ENCODE measurements at regions not wholly inside any gene's neighbourhood (a gene's known extent, or its start where the extent isn't known, plus 50 kb on each side); places are given as distances from the start of the nearest gene placed in this dataset.

DNA sequence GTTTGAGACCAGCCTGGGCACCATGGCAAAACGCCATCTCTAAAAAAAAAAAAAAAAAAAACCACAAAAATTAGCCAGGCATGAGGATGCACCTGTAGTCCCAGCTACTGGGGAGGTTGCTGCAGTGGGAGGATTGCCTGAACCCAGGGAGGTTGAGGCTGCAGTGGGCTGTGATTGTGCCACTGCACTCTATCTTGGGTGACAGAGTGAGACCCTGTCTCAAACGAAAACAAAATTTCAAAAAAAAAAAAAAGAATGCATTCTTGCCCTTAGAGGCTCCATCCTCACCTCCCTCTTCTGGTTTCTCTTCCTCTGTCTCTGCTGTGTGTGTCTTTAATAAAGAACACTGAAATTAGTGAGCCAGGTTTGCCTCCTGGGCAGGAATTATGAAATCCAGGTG lies 107.8 kb downstream of the VCPKMT start:
- Histone ChIP-seq H3K27ac (ENCODE audit: low read depth, low read length) (no peak overlapping the region), H2AFZ (ENCODE audit: low read length, unreplicated experiment) (no peak overlapping the region), H3K27me3 (ENCODE audit: insufficient read depth, low read length) (no peaks in the 10 kb centered on the region), H3K79me2 (ENCODE audit: control insufficient read depth, insufficient read depth, low read length, unreplicated experiment) (no peaks in the 10 kb centered on the region), H3K36me3 (ENCODE audit: insufficient read depth, low read length) (no peaks in the 10 kb centered on the region), H3K4me3 (ENCODE audit: low read depth, low read length) (no peak overlapping the region), H3K4me1 (ENCODE audit: control insufficient read depth, insufficient read depth, low read length, unreplicated experiment) (peaks cover 13% of the 10 kb centered on the region)

DNA sequence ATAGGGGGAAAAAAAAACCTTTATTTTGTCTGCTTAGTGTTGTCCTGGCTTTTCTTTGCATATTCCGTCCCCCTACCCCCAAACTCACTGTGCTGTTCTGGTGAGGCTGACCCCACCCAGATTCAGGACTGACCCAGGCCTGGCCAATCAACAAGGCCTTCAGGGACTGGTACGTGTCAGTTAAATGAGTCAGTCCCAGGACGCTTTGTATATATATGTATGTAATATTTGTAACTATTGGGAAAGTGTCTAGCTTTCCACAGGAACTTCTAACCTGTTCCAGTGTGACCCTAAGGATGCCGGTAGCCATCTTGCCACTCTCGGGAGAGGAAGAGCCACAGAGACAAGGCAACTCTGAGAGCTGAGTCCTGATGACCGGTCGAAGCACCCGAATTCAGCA lies 107.4 kb downstream of the VCPKMT start:
- Histone ChIP-seq H3K4me1 (ENCODE audit: control insufficient read depth, insufficient read depth, low read length, unreplicated experiment) (peaks cover 11% of the 10 kb centered on the region), H2AFZ (ENCODE audit: low read length, unreplicated experiment) (no peak overlapping the region), H3K79me2 (ENCODE audit: control insufficient read depth, insufficient read depth, low read length, unreplicated experiment) (no peaks in the 10 kb centered on the region), H3K36me3 (ENCODE audit: insufficient read depth, low read length) (no peaks in the 10 kb centered on the region), H3K4me3 (ENCODE audit: low read depth, low read length) (no peak overlapping the region), H3K27ac (ENCODE audit: low read depth, low read length) (no peak overlapping the region), H3K27me3 (ENCODE audit: insufficient read depth, low read length) (no peaks in the 10 kb centered on the region)

DNA sequence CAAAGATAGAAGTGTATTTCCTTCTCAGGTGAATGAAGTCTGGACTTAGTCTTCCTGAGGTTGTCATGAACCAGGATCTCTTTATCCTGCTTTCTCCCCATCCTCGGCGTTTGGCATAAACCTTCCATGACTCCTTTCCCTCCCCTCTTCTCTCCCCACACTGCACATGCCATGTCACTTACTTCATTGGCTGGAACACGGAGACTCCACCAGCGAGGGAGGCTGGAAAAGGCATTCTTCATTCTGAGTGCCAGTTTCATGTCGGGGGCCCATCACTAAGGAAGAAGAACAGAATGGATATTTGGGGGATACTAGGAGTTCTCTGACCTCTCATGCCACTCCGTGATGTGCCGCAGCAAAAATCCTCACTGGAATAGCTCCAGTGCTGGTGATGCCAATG lies 105.6 kb downstream of the VCPKMT start:
- Histone ChIP-seq H2AFZ (ENCODE audit: low read length, unreplicated experiment) (no peak overlapping the region), H3K27me3 (ENCODE audit: insufficient read depth, low read length) (no peaks in the 10 kb centered on the region)

DNA sequence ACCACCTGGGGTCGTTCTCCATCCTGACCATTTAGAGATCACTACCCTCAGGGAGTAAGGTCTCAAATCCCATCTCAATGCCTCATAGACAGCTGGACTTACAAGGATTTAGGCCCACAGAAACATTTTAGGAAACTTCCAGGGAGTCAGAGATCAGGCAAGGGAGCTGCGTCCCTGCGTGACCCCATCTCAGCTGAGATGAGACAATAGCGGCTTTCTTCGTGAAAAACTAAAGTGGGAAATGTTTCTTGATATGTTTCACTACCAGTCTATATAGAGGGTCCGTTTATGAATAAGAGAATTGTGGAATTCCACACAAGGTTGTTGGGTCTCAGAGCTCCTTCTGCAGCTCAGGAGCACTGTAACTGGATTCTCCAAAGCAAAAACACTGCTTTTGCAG lies 105.1 kb downstream of the VCPKMT start:
- no peaks in the 10 kb centered on the region for H3K79me2 ChIP-seq (ENCODE audit: control insufficient read depth, insufficient read depth, low read length, unreplicated experiment)
- H3K27me3 ChIP-seq (ENCODE audit: insufficient read depth, low read length): no peaks in the 10 kb centered on the region
- H3K27ac ChIP-seq (ENCODE audit: low read depth, low read length): no peak overlapping the region
- H3K4me1 ChIP-seq (ENCODE audit: control insufficient read depth, insufficient read depth, low read length, unreplicated experiment): peaks cover 8% of the 10 kb centered on the region
- no peak overlapping the region for H3K4me3 ChIP-seq (ENCODE audit: low read depth, low read length)
- no peak overlapping the region for H2AFZ ChIP-seq (ENCODE audit: low read length, unreplicated experiment)
- H3K36me3 ChIP-seq (ENCODE audit: insufficient read depth, low read length): no peaks in the 10 kb centered on the region

More for the DNA sequence above, 105.6 kb downstream of the VCPKMT start:
- Histone ChIP-seq H3K4me1 (ENCODE audit: control insufficient read depth, insufficient read depth, low read length, unreplicated experiment) (peaks cover 8% of the 10 kb centered on the region), H3K27ac (ENCODE audit: low read depth, low read length) (no peak overlapping the region), H3K79me2 (ENCODE audit: control insufficient read depth, insufficient read depth, low read length, unreplicated experiment) (no peaks in the 10 kb centered on the region), H3K36me3 (ENCODE audit: insufficient read depth, low read length) (no peaks in the 10 kb centered on the region), H3K4me3 (ENCODE audit: low read depth, low read length) (no peak overlapping the region)

DNA sequence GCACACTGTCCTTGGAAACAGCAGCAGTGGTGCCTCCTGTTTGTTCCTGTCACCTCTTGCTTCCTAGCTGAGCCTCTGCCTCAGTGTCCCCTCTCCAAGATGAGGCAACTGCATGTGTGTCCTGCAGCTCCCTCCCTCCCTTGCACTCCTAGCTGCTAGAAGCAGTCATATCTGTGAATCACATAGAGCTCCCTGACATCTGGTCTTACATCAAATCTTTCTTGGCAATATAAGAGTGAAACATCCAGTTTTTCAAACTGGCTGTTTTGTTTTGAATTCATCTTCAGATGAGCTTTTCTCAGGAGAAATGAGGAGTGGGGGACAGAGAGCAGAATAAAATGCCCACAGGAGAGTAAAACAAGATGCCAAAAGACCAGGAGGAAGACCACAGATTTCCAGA lies 103.7 kb downstream of the VCPKMT start:
- Histone ChIP-seq H3K4me3 (ENCODE audit: low read depth, low read length) (no peak overlapping the region), H3K79me2 (ENCODE audit: control insufficient read depth, insufficient read depth, low read length, unreplicated experiment) (no peaks in the 10 kb centered on the region), H2AFZ (ENCODE audit: low read length, unreplicated experiment) (no peak overlapping the region), H3K27ac (ENCODE audit: low read depth, low read length) (no peak overlapping the region), H3K36me3 (ENCODE audit: insufficient read depth, low read length) (no peaks in the 10 kb centered on the region), H3K4me1 (ENCODE audit: control insufficient read depth, insufficient read depth, low read length, unreplicated experiment) (peaks cover 8% of the 10 kb centered on the region), H3K27me3 (ENCODE audit: insufficient read depth, low read length) (no peaks in the 10 kb centered on the region)

DNA sequence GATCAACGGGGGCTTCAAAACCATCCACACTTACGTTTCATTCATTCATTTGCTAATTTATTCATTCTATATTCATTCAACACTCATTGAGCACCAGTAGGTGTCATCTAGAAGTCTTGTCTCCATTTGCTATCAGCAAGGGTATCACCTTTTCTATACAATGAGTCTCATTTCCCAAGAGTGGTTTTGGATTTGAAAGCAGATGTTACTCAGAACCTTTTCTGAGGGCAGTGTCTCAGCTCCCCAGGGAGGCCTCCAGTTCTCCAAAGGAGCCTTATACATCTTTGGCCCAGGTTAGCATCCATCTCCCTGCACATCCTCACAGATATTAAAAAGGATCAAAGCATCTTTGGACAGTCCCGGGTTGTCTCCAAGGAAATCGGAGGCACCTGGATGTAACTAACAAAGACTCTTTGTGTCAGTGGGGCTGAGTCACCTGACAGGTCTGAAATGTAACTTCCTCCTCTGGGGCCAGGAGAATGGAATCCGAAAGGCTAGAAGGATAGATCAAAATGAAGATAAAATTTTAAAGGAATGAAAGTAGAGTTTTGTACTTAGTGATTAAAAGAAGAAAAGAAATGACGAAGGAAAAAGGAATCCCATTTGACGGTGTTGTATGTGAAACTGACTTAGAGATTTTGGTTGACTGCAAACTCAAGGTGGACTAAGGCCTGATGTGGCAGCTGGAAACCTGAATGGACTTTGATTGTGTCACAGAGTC lies 103.0 kb downstream of the VCPKMT start:
- Histone ChIP-seq H3K79me2 (ENCODE audit: control insufficient read depth, insufficient read depth, low read length, unreplicated experiment) (no peaks in the 10 kb centered on the region), H2AFZ (ENCODE audit: low read length, unreplicated experiment) (no peak overlapping the region), H3K27ac (ENCODE audit: low read depth, low read length) (no peak overlapping the region), H3K4me1 (ENCODE audit: control insufficient read depth, insufficient read depth, low read length, unreplicated experiment) (peaks cover 10% of the 10 kb centered on the region), H3K36me3 (ENCODE audit: insufficient read depth, low read length) (no peaks in the 10 kb centered on the region), H3K4me3 (ENCODE audit: low read depth, low read length) (no peak overlapping the region), H3K27me3 (ENCODE audit: insufficient read depth, low read length) (no peaks in the 10 kb centered on the region)

DNA sequence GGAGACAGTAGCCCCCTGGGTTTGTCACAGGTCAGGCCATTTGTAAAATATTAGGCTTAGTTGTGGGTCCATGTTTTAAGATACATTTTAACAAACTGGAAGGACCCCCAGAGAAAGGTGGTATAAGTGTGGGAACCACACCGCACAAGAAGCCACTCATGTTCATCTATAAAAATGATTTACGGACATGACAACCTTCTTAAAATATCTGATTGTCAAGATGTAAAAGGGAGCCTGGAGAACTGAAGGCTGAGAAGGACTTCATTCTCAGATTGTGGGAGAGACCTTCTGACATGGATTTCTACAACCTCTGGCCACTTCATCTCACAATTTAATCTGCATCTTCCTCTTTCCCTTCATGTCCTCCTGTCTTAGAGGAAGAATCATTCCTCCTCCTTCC lies 102.4 kb downstream of the VCPKMT start:
- Histone ChIP-seq H3K4me3 (ENCODE audit: low read depth, low read length) (no peak overlapping the region), H3K27me3 (ENCODE audit: insufficient read depth, low read length) (no peaks in the 10 kb centered on the region), H3K27ac (ENCODE audit: low read depth, low read length) (no peak overlapping the region), H3K79me2 (ENCODE audit: control insufficient read depth, insufficient read depth, low read length, unreplicated experiment) (no peaks in the 10 kb centered on the region), H3K36me3 (ENCODE audit: insufficient read depth, low read length) (no peaks in the 10 kb centered on the region), H3K4me1 (ENCODE audit: control insufficient read depth, insufficient read depth, low read length, unreplicated experiment) (peaks cover 9% of the 10 kb centered on the region), H2AFZ (ENCODE audit: low read length, unreplicated experiment) (no peak overlapping the region)

DNA sequence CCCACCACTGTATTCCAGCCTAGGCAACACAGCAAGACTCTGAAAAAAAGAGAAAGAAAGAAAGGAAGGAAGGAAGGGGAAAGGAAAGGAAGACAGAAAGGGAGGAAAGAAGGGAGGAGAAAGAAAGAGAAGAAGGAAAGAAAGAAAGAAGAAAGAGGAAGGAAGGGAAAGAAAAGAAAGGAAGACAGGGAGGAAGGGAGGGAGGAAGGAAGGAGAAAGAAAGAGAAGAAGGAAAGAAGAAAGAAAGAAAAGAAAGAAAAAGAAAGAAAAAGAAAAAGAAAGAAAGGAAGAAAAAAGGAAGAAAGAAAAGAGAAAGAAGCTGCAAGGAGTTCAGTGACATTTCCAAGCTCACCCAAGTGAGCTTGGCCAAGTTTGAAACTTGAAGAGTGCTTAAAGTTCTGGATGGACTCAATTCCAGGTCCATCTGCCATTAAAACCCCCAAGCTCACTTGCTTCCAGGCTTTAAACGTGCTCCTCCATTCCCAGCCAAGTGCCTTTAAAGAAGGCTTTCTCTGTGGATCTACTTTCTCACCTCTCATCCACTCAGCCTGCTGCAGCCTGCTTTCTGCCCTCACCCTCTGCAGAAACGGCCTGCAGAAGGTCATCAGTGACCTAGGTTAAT lies 101.5 kb downstream of the VCPKMT start:
- Histone ChIP-seq H3K4me3 (ENCODE audit: low read depth, low read length) (no peak overlapping the region), H3K36me3 (ENCODE audit: insufficient read depth, low read length) (no peaks in the 10 kb centered on the region), H3K27me3 (ENCODE audit: insufficient read depth, low read length) (no peaks in the 10 kb centered on the region), H3K4me1 (ENCODE audit: control insufficient read depth, insufficient read depth, low read length, unreplicated experiment) (peaks cover 5% of the 10 kb centered on the region), H3K27ac (ENCODE audit: low read depth, low read length) (no peak overlapping the region), H2AFZ (ENCODE audit: low read length, unreplicated experiment) (no peak overlapping the region), H3K79me2 (ENCODE audit: control insufficient read depth, insufficient read depth, low read length, unreplicated experiment) (no peaks in the 10 kb centered on the region)

DNA sequence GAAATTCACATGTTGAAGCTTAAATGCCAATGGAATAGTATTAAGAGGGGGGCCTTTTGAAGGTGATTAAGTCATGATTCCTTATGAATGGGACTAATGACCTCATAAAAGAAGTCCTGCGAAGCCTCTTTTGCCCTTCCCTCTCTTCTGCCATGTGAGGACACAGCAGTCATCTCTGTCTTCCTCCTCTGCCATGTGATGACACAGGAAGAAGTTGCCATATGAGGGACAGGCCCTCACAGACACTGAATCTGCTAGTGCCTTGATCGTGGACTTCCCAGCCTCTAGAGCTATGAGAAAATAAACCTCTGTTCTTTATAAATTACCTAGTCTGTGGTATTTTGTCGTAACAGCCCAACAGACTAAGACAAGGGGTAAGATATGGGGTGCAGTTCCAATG lies 100.7 kb downstream of the VCPKMT start:
- no peaks in the 10 kb centered on the region for H3K79me2 ChIP-seq (ENCODE audit: control insufficient read depth, insufficient read depth, low read length, unreplicated experiment)
- H3K27me3 ChIP-seq (ENCODE audit: insufficient read depth, low read length): no peaks in the 10 kb centered on the region
- H2AFZ ChIP-seq (ENCODE audit: low read length, unreplicated experiment): no peak overlapping the region
- H3K27ac ChIP-seq (ENCODE audit: low read depth, low read length): no peak overlapping the region
- peaks cover 5% of the 10 kb centered on the region for H3K4me1 ChIP-seq (ENCODE audit: control insufficient read depth, insufficient read depth, low read length, unreplicated experiment)
- 0 out of 2 replicates have a peak, but pooled peaks cover 3% of the 10 kb centered on the region for H3K36me3 ChIP-seq (ENCODE audit: insufficient read depth, low read length)
- H3K4me3 ChIP-seq (ENCODE audit: low read depth, low read length): no peak overlapping the region

DNA sequence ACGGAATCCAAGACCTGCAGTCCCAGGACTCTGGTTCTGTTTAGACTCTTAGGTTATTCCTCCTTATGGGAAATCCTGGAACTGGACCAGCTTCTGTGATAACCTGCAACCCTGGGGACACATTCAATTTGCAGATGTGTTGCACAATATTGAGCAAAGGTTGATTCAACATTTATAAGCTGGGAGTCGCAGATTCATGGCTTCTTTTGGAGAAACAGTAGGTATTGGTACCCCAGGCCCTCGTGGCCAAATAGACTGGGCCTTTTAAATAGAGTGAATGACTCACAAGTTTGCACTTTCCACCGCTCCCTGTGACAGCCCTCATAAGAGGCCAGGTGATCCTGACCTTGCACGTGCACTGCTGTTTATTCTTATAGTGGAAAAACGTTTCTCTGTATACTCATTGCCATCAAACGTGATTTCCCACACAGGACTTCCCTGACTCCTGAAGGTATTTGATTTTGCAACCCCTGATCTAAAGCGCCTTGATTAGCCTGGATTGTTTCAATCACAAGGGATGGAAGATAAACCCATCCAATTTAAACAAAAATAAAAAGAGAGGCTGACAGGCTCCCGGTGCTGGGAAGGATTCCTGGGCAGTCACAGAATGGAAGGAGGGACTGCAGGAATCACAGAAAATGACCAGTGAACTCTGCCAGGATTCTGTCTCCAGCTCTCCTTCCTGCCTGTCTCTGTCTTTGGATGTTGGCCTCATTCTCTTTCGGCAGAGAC lies 98.0 kb downstream of the VCPKMT start:
- H3K4me3 ChIP-seq (ENCODE audit: low read depth, low read length): no peak overlapping the region
- H3K79me2 ChIP-seq (ENCODE audit: control insufficient read depth, insufficient read depth, low read length, unreplicated experiment): no peaks in the 10 kb centered on the region
- H3K4me1 ChIP-seq (ENCODE audit: control insufficient read depth, insufficient read depth, low read length, unreplicated experiment): peaks cover 7% of the 10 kb centered on the region
- H3K27me3 ChIP-seq (ENCODE audit: insufficient read depth, low read length): no peaks in the 10 kb centered on the region
- 0 out of 2 replicates have a peak, but pooled peaks cover 3% of the 10 kb centered on the region for H3K36me3 ChIP-seq (ENCODE audit: insufficient read depth, low read length)
- H3K27ac ChIP-seq (ENCODE audit: low read depth, low read length): no peak overlapping the region
- no peak overlapping the region for H2AFZ ChIP-seq (ENCODE audit: low read length, unreplicated experiment)

DNA sequence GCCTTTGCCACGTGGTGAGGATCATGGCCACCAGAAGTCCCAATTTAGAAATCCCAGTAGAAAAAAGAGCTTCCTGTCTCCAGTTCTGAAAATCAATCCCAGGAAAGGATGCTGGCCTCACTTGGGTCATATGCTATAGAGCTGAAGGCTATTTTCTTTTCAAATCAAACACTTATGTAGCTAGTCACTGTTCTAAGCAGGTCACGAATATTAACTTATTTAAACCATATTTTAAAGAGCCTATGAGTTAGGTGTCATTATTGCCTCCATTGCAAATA lies 97.5 kb downstream of the VCPKMT start:
- Histone ChIP-seq H2AFZ (ENCODE audit: low read length, unreplicated experiment) (no peak overlapping the region), H3K4me3 (ENCODE audit: low read depth, low read length) (no peak overlapping the region), H3K27ac (ENCODE audit: low read depth, low read length) (no peak overlapping the region), H3K79me2 (ENCODE audit: control insufficient read depth, insufficient read depth, low read length, unreplicated experiment) (no peaks in the 10 kb centered on the region), H3K27me3 (ENCODE audit: insufficient read depth, low read length) (no peaks in the 10 kb centered on the region), H3K4me1 (ENCODE audit: control insufficient read depth, insufficient read depth, low read length, unreplicated experiment) (peaks cover 12% of the 10 kb centered on the region), H3K36me3 (ENCODE audit: insufficient read depth, low read length) (0 out of 2 replicates have a peak, but pooled peaks cover 3% of the 10 kb centered on the region)

All from ACC112 (cell line).